ENCODE measurements at regions not wholly inside any gene's neighbourhood (a gene's known extent, or its start where the extent isn't known, plus 50 kb on each side); places are given as distances from the start of the nearest gene placed in this dataset.

GRCh38 chr4:36719425-36719824 is 438.0 kb downstream of the DTHD1 start:
- TF ChIP-seq CTCF (IDR thresholded peaks at IDR 0.05; ENCODE audit: insufficient read depth, missing control alignments): no peak
- DNase-seq (ENCODE audit: insufficient read length, low spot score): no peak
- FAIRE-seq: no peak

GRCh38 chr4:36722986-36723385 is 441.6 kb downstream of the DTHD1 start:
- DNase-seq (ENCODE audit: insufficient read length, low spot score) (no peak), FAIRE-seq (no peak)
- TF ChIP-seq CTCF (IDR thresholded peaks at IDR 0.05; ENCODE audit: insufficient read depth, missing control alignments): peak; percentile 14

- no peak for DNase-seq (ENCODE audit: insufficient read length, low spot score)
- TF ChIP-seq CTCF (IDR thresholded peaks at IDR 0.05; ENCODE audit: insufficient read depth, missing control alignments): no peak
- FAIRE-seq: no peak
Measured at GRCh38 chr4:36734334-36734733, 452.9 kb downstream of the DTHD1 start.

GRCh38 chr4:36737691-36738090 is 456.3 kb downstream of the DTHD1 start:
- FAIRE-seq (no peak), DNase-seq (ENCODE audit: insufficient read length, low spot score) (no peak)
- TF ChIP-seq CTCF (IDR thresholded peaks at IDR 0.05; ENCODE audit: insufficient read depth, missing control alignments): no peak

GRCh38 chr4:36740796-36741310 is 459.4 kb downstream of the DTHD1 start:
- FAIRE-seq (no peak), DNase-seq (ENCODE audit: insufficient read length, low spot score) (no peak)
- no peak for TF ChIP-seq CTCF (IDR thresholded peaks at IDR 0.05; ENCODE audit: insufficient read depth, missing control alignments)

GRCh38 chr4:36747277-36748129 is 466.1 kb downstream of the DTHD1 start:
- no peak for FAIRE-seq
- TF ChIP-seq CTCF (IDR thresholded peaks at IDR 0.05; ENCODE audit: insufficient read depth, missing control alignments): no peak
- no peak for DNase-seq (ENCODE audit: insufficient read length, low spot score)

- DNase-seq (ENCODE audit: insufficient read length, low spot score) (no peak), FAIRE-seq (no peak)
- no peak for TF ChIP-seq CTCF (IDR thresholded peaks at IDR 0.05; ENCODE audit: insufficient read depth, missing control alignments)
Measured at GRCh38 chr4:36753048-36753447, 471.6 kb downstream of the DTHD1 start.

Measured in D721Med (cell line).